Pancreas (tissue), 10 donors: ENCODE measurements at regions not wholly inside any gene's neighbourhood (a gene's known extent, or its start where the extent isn't known, plus 50 kb on each side); places are given as distances from the start of the nearest gene placed in this dataset.
A peak's percentile ranks its signal among the peaks of the same experiment; 100 is the strongest.
"Not testable (repeated sequence)": the region's sequence is repeated elsewhere in the genome, so short reads cannot be mapped to it uniquely, and the experiment has no call there.

Experiments used
- ATAC-seq, 4 donors: fragments of 200-7000 bp; cut with Tn5 transposase; one replicate each; pipeline versions ENCODE4 v1.8.0 to v1.9.1; 2020; ENCODE audit warnings: mild to moderate bottlenecking in 4 of 4, moderate library complexity in 4 of 4
- DNase-seq, 6 donors: peaks; one replicate each; pipeline ENCODE4 v3.0.0-alpha.2; 2020
- FAIRE-seq: peaks from 2 replicates; lab custom pipeline; 2012; peaks lifted over from hg19 to GRCh38; lab: Jason Lieb, UNC
- H3K27ac ChIP-seq, 4 donors: fragments of 200-600 bp; sonication (generic); 1 replicate in 3 of 4; 2 replicates in 1 of 4; pipeline versions ENCODE4 v1.5.0 to v1.8.0; 2020
- H3K27me3 ChIP-seq, 4 donors: fragments of 200-600 bp; one replicate each; pipeline ENCODE4 v1.8.0; 2021
- H3K36me3 ChIP-seq, 3 donors: fragments of 200-600 bp; sonication (generic) in 1 of 3; one replicate each; pipeline versions ENCODE4 v1.5.0 to v1.8.0; 2020 to 2021
- H3K4me1 ChIP-seq, 3 donors: fragments of 200-600 bp; one replicate each; pipeline ENCODE4 v1.8.0; 2021
- H3K4me3 ChIP-seq, 4 donors: fragments of 200-600 bp; sonication (generic) in 2 of 4; one replicate each; pipeline versions ENCODE4 v1.5.0 to v1.8.0; 2020 to 2021
- H3K9me3 ChIP-seq, 4 donors: fragments of 200-600 bp; one replicate each; pipeline ENCODE4 v1.8.0; 2021
- WGBS, 2 donors: extraction: QIAGEN DNeasy Blood & Tissue Kit; methylation state at CpG; one replicate each; pipeline ENCODE4 v1.1.7; 2013; 5-methylcytosine and 5-hydroxymethylcytosine counted together
- intact Hi-C, 3 donors: fragments of 100-400 bp; cut with DNase I; formaldehyde crosslinking; loops; one replicate each; pipeline versions ENCODE4 v1.11.1 to v1.14.2; 2022
- TF ChIP-seq, protein P1 (sequence below), 4 donors: fragments of 200-600 bp; sonication (generic) in 3 of 4; IDR thresholded peaks; one replicate each; pipeline versions ENCODE4 v1.5.0 to v1.8.0; 2021; ENCODE audit warnings: antibody characterized with exemption in 4 of 4
- donor health status: healthy with polysubstance abuse.
- donor health status: DM: no; HTN: no; CAD: no; lungs with moderate emphysema.
- donor health status: DM: no; HTN: no; CAD: no.
- donor health status: control.
- donor health status: control.
- donor health status: Bipolar disorder and iron deficiency.
- donor health status: DM: yes; HTN: yes; CAD: no.
- donor health status: DM: no; HTN: no; CAD: no.
- donor health status: DM: no; HTN: no; CAD: no.
- donor health status: DM: yes; HTN: yes; CAD: no.

DNA sequence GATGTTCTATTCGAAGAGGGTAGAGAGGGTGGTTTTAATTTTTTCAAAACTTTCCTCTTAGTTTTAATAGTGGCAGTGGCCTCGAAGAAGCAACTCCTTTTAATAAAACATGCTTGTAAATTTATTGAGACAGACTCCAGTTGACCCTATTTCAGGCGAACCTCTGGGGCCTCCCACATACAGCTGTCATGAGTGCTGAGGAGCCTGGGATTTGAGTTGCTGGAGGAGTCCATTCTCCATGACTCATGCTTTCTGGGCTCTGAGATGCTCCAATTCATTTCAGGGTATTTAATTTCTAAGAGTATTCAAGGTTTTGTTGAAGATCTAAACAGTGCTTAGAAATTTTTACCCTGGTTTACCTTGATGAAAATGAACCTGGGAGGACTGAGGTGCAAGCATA is 580.4 kb downstream of the CBLN4 start:
- WGBS, 2 donors: 48 to 67% methylated on average over 3 of the region's 3 CpGs
- Histone ChIP-seq H3K36me3 (no peaks in the 10 kb centered on the region), H3K9me3 (no peaks in the 10 kb centered on the region), H3K27me3 (peaks cover 0 to 4% (median 0%) of the 10 kb centered on the region in 4 donors), H3K27ac (no peak overlapping the region), H3K4me3 (no peak overlapping the region), H3K4me1 (no peaks in the 10 kb centered on the region)
- TF ChIP-seq, protein P1, sequence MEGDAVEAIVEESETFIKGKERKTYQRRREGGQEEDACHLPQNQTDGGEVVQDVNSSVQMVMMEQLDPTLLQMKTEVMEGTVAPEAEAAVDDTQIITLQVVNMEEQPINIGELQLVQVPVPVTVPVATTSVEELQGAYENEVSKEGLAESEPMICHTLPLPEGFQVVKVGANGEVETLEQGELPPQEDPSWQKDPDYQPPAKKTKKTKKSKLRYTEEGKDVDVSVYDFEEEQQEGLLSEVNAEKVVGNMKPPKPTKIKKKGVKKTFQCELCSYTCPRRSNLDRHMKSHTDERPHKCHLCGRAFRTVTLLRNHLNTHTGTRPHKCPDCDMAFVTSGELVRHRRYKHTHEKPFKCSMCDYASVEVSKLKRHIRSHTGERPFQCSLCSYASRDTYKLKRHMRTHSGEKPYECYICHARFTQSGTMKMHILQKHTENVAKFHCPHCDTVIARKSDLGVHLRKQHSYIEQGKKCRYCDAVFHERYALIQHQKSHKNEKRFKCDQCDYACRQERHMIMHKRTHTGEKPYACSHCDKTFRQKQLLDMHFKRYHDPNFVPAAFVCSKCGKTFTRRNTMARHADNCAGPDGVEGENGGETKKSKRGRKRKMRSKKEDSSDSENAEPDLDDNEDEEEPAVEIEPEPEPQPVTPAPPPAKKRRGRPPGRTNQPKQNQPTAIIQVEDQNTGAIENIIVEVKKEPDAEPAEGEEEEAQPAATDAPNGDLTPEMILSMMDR (IDR thresholded peaks at IDR 0.05): no peak
- ATAC-seq: peak in 1 of 4 donors; percentile 54
- FAIRE-seq: no peak
- no peak for DNase-seq
- intact Hi-C loops: no loop called here

DNA sequence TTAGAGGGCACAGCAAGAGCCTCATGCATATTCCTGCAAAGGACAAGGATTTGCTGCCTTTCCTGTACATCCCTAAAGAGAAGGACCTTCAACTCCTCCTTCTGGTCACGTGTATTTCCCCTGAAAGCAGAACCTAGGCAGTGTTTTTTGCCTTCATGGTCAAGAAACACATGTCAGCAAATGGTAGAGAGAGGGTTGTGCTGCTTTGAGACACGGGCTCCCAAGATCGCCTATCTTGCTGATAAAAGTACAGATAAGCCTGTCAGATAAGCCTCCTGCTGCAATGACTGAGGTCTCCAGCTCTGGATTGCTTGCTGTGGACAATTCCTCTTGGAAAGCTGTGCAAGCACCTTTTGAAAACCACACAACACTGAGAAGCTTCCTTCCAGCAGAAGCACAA is 580.8 kb downstream of the CBLN4 start:
- ATAC-seq (no peak), FAIRE-seq (no peak)
- WGBS, 2 donors: 6 to 14% methylated on average over 3 of the region's 3 CpGs

DNA sequence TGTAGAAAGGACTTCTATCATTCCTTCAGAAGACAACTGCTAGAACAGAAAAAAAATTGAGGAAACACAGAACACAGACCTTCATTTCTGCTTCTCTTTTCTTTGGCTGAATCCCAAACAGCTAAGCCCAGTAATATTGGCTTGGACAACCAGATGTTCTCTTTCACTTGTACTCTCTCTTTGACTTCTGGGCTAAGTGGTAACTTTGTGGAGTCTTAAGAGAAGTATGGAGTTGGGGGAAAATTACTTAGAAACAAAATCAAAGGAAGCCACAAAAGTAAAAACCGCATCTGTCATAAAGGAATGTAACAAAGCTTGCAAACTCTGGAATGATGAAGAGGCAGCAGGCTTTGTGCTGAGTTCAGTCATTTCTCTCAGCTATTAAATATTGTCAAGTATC is 587.5 kb downstream of the CBLN4 start:
- Histone ChIP-seq H3K27ac (no peak overlapping the region), H3K9me3 (no peaks in the 10 kb centered on the region), H3K4me1 (no peaks in the 10 kb centered on the region), H3K4me3 (no peak overlapping the region), H3K36me3 (no peaks in the 10 kb centered on the region), H3K27me3 (no peaks in the 10 kb centered on the region)
- DNase-seq (no peak), FAIRE-seq (no peak), ATAC-seq (peak in 1 of 4 donors; percentile 55)
- TF ChIP-seq, protein P1 (IDR thresholded peaks at IDR 0.05): no peak
- intact Hi-C loops: no loop called here
- 26 to 45% methylated on average over 1 of the region's 1 CpG for WGBS, 2 donors

More for the DNA sequence above, 580.8 kb downstream of the CBLN4 start:
- TF ChIP-seq, protein P1 (IDR thresholded peaks at IDR 0.05): no peak
- H3K4me1 ChIP-seq: no peaks in the 10 kb centered on the region
- H3K27ac ChIP-seq: no peak overlapping the region
- H3K4me3 ChIP-seq: no peak overlapping the region
- no peaks in the 10 kb centered on the region for H3K36me3 ChIP-seq
- DNase-seq: no peak
- intact Hi-C loops: no loop called here
- H3K27me3 ChIP-seq: peaks cover 0 to 4% (median 0%) of the 10 kb centered on the region in 4 donors
- no peaks in the 10 kb centered on the region for H3K9me3 ChIP-seq

DNA sequence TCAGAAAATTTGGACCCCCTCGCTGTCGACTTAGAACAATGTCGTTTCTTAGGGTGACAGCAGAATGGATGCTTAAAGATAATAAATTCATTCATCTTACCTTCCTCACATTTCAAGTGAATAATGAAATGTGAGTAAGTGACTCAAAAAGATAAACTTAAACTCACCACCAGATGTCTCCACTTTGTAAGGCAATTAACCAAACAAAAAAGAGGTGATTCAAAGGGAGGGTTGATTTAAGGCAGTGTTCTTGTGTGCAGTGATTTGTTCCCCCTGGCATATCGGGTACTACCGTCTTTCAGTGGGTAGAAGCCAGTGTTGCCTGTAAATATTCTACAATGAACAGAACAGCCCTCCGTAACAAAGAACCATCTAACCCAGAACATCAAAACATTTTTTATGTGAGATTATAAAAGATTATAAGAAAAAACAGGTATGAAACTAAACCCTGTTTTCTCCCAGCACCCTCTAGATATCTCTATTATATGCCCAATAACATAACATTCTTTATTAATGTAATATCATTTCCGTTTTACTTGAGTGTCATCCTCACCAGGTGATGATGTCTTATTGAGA is 589.7 kb downstream of the CBLN4 start:
- H3K9me3 ChIP-seq: no peaks in the 10 kb centered on the region
- WGBS, 2 donors: 26 to 29% methylated on average over 7 of the region's 7 CpGs
- no peak for DNase-seq
- H3K4me3 ChIP-seq: no peak overlapping the region
- no peaks in the 10 kb centered on the region for H3K36me3 ChIP-seq
- intact Hi-C loops: no loop called here
- no peak overlapping the region for H3K27ac ChIP-seq
- no peaks in the 10 kb centered on the region for H3K27me3 ChIP-seq
- TF ChIP-seq, protein P1 (IDR thresholded peaks at IDR 0.05): no peak
- no peak for FAIRE-seq
- no peak for ATAC-seq
- no peaks in the 10 kb centered on the region for H3K4me1 ChIP-seq

DNA sequence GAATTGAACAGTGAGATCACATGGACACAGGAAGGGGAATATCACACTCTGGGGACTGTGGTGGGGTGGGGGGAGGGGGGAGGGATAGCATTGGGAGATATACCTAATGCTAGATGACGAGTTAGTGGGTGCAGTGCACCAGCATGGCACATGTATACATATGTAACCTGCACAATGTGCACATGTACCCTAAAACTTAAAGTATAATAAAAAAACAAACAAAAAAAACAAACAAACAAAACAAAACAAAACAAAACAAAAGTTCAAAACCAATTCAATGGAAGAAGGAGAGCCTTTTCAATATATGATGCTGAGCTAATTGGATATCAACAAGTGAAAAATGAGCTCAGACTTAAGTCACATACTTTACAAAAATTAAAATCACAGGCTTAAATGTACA is 592.8 kb downstream of the CBLN4 start:
- H3K27ac ChIP-seq, H3K9me3 ChIP-seq, ATAC-seq, DNase-seq, intact Hi-C loops, H3K4me3 ChIP-seq, H3K27me3 ChIP-seq, FAIRE-seq, H3K36me3 ChIP-seq, H3K4me1 ChIP-seq: not testable (repeated sequence)
- WGBS, 2 donors: no CpG with 5 or more reads among the region's 1 CpG
